ENCODE measurements at regions not wholly inside any gene's neighbourhood (a gene's known extent, or its start where the extent isn't known, plus 50 kb on each side); places are given as distances from the start of the nearest gene placed in this dataset.
A peak's percentile ranks its signal among the peaks of the same experiment; 100 is the strongest.
"Not testable (repeated sequence)": the region's sequence is repeated elsewhere in the genome, so short reads cannot be mapped to it uniquely, and the experiment has no call there.

DNA sequence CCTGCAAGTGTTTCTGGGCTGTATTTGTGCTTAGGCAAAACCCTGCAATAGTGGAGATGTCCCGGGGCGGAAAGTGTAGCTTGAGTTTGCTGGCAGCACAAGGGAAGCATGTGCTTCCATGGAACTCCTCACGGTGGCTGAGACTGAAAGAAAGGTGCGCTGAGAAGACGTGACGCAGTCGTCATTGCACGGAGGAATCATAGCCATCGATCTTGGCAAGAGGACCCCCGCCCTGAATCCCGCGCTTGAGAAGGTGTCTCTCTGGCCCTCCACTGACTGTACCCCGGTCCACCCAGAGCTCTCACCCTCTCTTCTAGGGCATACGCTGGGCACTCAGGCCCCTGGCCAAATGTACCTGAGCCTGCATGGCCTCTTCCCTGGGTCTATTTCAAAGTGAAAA is 1081.8 kb upstream of the DEFB115 start:
- H3K27me3 ChIP-seq (ENCODE audit: insufficient read depth, low read length, poor library complexity, severe bottlenecking): no peaks in the 10 kb centered on the region
- peaks cover 6% of the 10 kb centered on the region for H3K4me1 ChIP-seq (ENCODE audit: insufficient read depth, low read length, poor library complexity, severe bottlenecking)

DNA sequence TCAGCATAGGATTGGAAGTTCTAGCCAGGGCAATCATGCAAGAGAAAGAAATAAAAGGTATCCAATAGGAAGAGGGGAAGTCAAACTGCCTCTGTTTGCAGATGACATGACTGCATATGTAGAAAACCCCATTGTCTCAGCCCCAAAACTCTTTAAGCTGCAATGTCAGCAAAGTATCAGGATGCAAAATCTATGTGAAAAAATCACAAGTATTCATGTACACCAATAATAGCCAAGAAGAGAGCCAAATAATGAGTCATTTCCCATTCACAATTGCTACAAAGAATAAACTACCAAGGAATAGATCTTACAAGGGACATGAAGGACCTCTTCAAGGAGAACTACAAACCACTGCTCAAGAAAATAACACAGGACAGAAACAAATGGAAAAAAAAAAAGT is 1074.3 kb upstream of the DEFB115 start:
- H4K20me1 ChIP-seq (ENCODE audit: insufficient read depth, low read length, poor library complexity, severe bottlenecking): not testable (repeated sequence)

More for the DNA sequence above, 1081.8 kb upstream of the DEFB115 start:
- Histone ChIP-seq H3K9me3 (ENCODE audit: insufficient read depth, low read depth, low read length) (no peaks in the 10 kb centered on the region), H3K9ac (ENCODE audit: low read depth, low read length, poor library complexity, severe bottlenecking) (no peak overlapping the region), H3K9me2 (replicated peaks; ENCODE audit: low read depth, low read length) (no peaks in the 10 kb centered on the region), H3K36me3 (ENCODE audit: insufficient read depth, low read length) (no peaks in the 10 kb centered on the region), H2AFZ (ENCODE audit: low read length) (no peak overlapping the region), H3K4me3 (ENCODE audit: low read length, poor library complexity, severe bottlenecking) (no peak overlapping the region), H3K4me2 (ENCODE audit: low read depth, low read length, poor library complexity, severe bottlenecking) (no peak overlapping the region), H3K79me2 (ENCODE audit: insufficient read depth, low read length) (no peaks in the 10 kb centered on the region), H3F3A (ENCODE audit: low read depth) (no peaks in the 10 kb centered on the region), H4K20me1 (ENCODE audit: insufficient read depth, low read length, poor library complexity, severe bottlenecking) (no peaks in the 10 kb centered on the region)
- TF ChIP-seq EZH2phosphoT487 (IDR thresholded peaks at IDR 0.05; ENCODE audit: borderline replicate concordance): no peak
- TF ChIP-seq, protein P1, sequence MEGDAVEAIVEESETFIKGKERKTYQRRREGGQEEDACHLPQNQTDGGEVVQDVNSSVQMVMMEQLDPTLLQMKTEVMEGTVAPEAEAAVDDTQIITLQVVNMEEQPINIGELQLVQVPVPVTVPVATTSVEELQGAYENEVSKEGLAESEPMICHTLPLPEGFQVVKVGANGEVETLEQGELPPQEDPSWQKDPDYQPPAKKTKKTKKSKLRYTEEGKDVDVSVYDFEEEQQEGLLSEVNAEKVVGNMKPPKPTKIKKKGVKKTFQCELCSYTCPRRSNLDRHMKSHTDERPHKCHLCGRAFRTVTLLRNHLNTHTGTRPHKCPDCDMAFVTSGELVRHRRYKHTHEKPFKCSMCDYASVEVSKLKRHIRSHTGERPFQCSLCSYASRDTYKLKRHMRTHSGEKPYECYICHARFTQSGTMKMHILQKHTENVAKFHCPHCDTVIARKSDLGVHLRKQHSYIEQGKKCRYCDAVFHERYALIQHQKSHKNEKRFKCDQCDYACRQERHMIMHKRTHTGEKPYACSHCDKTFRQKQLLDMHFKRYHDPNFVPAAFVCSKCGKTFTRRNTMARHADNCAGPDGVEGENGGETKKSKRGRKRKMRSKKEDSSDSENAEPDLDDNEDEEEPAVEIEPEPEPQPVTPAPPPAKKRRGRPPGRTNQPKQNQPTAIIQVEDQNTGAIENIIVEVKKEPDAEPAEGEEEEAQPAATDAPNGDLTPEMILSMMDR (conservative IDR thresholded peaks at IDR 0.05; ENCODE audit: low read length): no peak

DNA sequence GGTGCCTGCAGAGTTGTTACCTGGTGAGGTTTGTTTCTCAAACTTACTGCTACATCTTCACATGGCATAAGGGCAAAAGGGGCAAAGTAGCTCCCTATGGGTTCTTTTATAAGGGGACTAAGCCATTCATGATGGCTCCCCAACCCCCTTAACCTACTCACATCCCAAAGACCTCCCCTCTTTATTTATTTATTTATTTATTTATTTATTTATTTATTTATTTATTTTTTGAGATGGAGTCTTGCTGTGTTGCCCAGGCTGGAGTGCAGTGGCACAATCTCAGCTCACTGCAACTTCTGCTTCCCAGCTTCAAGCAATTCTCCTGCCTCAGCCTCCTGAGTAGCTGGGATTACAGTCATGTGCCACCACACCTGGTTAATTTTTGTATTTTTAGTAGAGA is 1065.7 kb upstream of the DEFB115 start:
- H3K27me3 ChIP-seq (ENCODE audit: insufficient read depth, low read length, poor library complexity, severe bottlenecking); H3F3A ChIP-seq (ENCODE audit: low read depth); H3K79me2 ChIP-seq (ENCODE audit: insufficient read depth, low read length); H3K36me3 ChIP-seq (ENCODE audit: insufficient read depth, low read length); H2AFZ ChIP-seq (ENCODE audit: low read length); H4K20me1 ChIP-seq (ENCODE audit: insufficient read depth, low read length, poor library complexity, severe bottlenecking); H3K9me2 ChIP-seq (replicated peaks; ENCODE audit: low read depth, low read length); H3K4me3 ChIP-seq (ENCODE audit: low read length, poor library complexity, severe bottlenecking); H3K9me3 ChIP-seq (ENCODE audit: insufficient read depth, low read depth, low read length); H3K4me1 ChIP-seq (ENCODE audit: insufficient read depth, low read length, poor library complexity, severe bottlenecking); H3K4me2 ChIP-seq (ENCODE audit: low read depth, low read length, poor library complexity, severe bottlenecking); H3K9ac ChIP-seq (ENCODE audit: low read depth, low read length, poor library complexity, severe bottlenecking): not testable (repeated sequence)

More for the DNA sequence above, 1074.3 kb upstream of the DEFB115 start:
- not testable (repeated sequence) for H3K79me2 ChIP-seq (ENCODE audit: insufficient read depth, low read length); H3K9me2 ChIP-seq (replicated peaks; ENCODE audit: low read depth, low read length); H3K36me3 ChIP-seq (ENCODE audit: insufficient read depth, low read length); H3K4me2 ChIP-seq (ENCODE audit: low read depth, low read length, poor library complexity, severe bottlenecking); H2AFZ ChIP-seq (ENCODE audit: low read length); H3K9me3 ChIP-seq (ENCODE audit: insufficient read depth, low read depth, low read length); H3K4me1 ChIP-seq (ENCODE audit: insufficient read depth, low read length, poor library complexity, severe bottlenecking); H3K27me3 ChIP-seq (ENCODE audit: insufficient read depth, low read length, poor library complexity, severe bottlenecking); H3K4me3 ChIP-seq (ENCODE audit: low read length, poor library complexity, severe bottlenecking); H3F3A ChIP-seq (ENCODE audit: low read depth); H3K9ac ChIP-seq (ENCODE audit: low read depth, low read length, poor library complexity, severe bottlenecking)

DNA sequence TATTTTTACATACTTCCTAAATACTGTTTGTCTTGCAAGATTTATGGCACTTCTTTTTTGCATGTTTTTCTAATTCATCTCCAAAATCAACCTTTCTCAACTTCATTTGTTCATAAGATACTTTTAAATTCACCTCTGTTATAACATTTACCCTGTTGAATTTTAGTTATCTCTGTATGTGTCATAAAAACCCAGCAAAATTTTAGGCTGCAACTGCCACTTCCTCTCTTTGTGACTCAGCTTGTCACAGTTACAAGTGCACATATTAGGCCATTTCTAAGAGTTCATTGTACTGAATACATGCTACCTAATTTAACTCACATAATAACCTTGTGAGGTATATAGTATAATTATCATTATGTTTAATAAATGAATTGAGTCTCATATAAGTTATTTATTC is 1023.0 kb upstream of the DEFB115 start:
- peak overlapping the region; percentile 48 for H3K9ac ChIP-seq (ENCODE audit: low read depth, low read length, poor library complexity, severe bottlenecking)
- H3K4me3 ChIP-seq (ENCODE audit: low read length, poor library complexity, severe bottlenecking); H3F3A ChIP-seq (ENCODE audit: low read depth); H3K36me3 ChIP-seq (ENCODE audit: insufficient read depth, low read length); H2AFZ ChIP-seq (ENCODE audit: low read length); H3K4me1 ChIP-seq (ENCODE audit: insufficient read depth, low read length, poor library complexity, severe bottlenecking); H3K9me3 ChIP-seq (ENCODE audit: insufficient read depth, low read depth, low read length); H3K79me2 ChIP-seq (ENCODE audit: insufficient read depth, low read length); H4K20me1 ChIP-seq (ENCODE audit: insufficient read depth, low read length, poor library complexity, severe bottlenecking); H3K4me2 ChIP-seq (ENCODE audit: low read depth, low read length, poor library complexity, severe bottlenecking); H3K9me2 ChIP-seq (replicated peaks; ENCODE audit: low read depth, low read length); H3K27me3 ChIP-seq (ENCODE audit: insufficient read depth, low read length, poor library complexity, severe bottlenecking): not testable (repeated sequence)

DNA sequence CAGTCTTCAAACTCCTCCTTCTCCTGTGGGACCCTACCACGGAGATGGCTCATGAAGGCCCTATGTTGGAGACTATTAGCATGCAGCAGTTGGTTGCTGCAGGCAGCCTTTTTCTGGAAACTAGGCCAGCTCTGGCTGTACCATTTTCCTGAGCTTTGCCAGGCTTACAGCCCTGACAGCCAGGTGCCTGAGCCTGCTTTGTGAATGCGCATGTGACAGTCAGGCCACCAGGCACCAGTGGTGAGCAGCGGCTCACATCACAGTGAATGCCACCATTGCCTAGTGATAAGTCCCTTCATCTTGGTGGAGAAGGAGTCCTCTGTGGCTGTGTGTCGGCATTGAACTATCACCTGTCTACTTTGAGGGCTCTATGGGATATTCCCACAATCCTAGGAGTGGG is 982.4 kb upstream of the DEFB115 start:
- not testable (repeated sequence) for H4K20me1 ChIP-seq (ENCODE audit: insufficient read depth, low read length, poor library complexity, severe bottlenecking); H3K9me3 ChIP-seq (ENCODE audit: insufficient read depth, low read depth, low read length); H3K4me1 ChIP-seq (ENCODE audit: insufficient read depth, low read length, poor library complexity, severe bottlenecking); H3K36me3 ChIP-seq (ENCODE audit: insufficient read depth, low read length); H3K27me3 ChIP-seq (ENCODE audit: insufficient read depth, low read length, poor library complexity, severe bottlenecking); H3F3A ChIP-seq (ENCODE audit: low read depth); H3K9me2 ChIP-seq (replicated peaks; ENCODE audit: low read depth, low read length); H3K79me2 ChIP-seq (ENCODE audit: insufficient read depth, low read length); H3K4me2 ChIP-seq (ENCODE audit: low read depth, low read length, poor library complexity, severe bottlenecking); H2AFZ ChIP-seq (ENCODE audit: low read length); H3K4me3 ChIP-seq (ENCODE audit: low read length, poor library complexity, severe bottlenecking); H3K9ac ChIP-seq (ENCODE audit: low read depth, low read length, poor library complexity, severe bottlenecking)
